Subcutaneous abdominal adipose tissue (tissue), 5 donors: ENCODE measurements at regions not wholly inside any gene's neighbourhood (a gene's known extent, or its start where the extent isn't known, plus 50 kb on each side); places are given as distances from the start of the nearest gene placed in this dataset.

Experiments
- H3K27ac ChIP-seq: one replicate; pipeline ENCODE4 v1.7.0; 2013; ENCODE audit warnings: low read depth, mild to moderate bottlenecking, inconsistent platforms, low read length, moderate library complexity
- H3K27me3 ChIP-seq, 5 donors: one replicate each; pipeline ENCODE4 v1.7.0; 2013; ENCODE audit warnings: low read length in 5 of 5, inconsistent platforms in 1 of 5; ENCODE audit not compliant: control insufficient read depth in 5 of 5, insufficient read depth in 4 of 5
- H3K36me3 ChIP-seq, 5 donors: one replicate each; pipeline ENCODE4 v1.7.0; 2013; ENCODE audit warnings: low read length in 5 of 5; ENCODE audit not compliant: control insufficient read depth in 5 of 5, insufficient read depth in 5 of 5
- H3K4me1 ChIP-seq, 5 donors: one replicate each; pipeline ENCODE4 v1.7.0; 2013; ENCODE audit warnings: low read length in 5 of 5, mild to moderate bottlenecking in 3 of 5, moderate library complexity in 1 of 5; ENCODE audit not compliant: control insufficient read depth in 5 of 5, insufficient read depth in 5 of 5
- H3K4me3 ChIP-seq, 5 donors: one replicate each; pipeline ENCODE4 v1.7.0; 2013; ENCODE audit warnings: low read length in 5 of 5, low read depth in 1 of 5
- H3K9ac ChIP-seq, 5 donors: one replicate each; pipeline ENCODE4 v1.7.0; 2013; ENCODE audit warnings: low read length in 5 of 5, mild to moderate bottlenecking in 4 of 5, moderate library complexity in 3 of 5
- H3K9me3 ChIP-seq, 5 donors: one replicate each; pipeline ENCODE4 v1.7.0; 2013; ENCODE audit warnings: low read length in 5 of 5; ENCODE audit not compliant: control insufficient read depth in 5 of 5
- donor health status: healthy.
- donor health status: healthy.
- donor health status: healthy.
- donor health status: healthy.
- donor health status: healthy.

DNA sequence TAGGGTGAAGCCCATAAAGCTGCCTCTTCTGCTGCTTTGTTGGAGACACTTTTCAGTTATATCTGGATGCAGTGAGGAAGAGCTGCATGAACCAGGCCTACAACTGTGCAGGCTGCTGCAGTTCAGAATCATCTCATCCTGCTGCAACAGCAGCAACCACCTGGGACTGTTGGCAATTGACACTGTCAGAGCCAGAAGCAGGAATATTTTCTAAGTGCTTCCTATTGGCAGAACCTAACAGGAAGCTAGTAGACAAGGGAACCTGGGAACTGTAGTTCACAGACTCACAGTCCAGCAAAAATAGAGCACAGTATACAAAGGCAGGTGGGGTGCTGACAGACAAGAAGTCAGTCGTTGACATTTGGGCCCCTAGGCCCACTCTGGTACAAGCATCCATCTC, 452.9 kb upstream of the SPRED2 start:
- H3K27me3 ChIP-seq = no peaks in the 10 kb centered on the region
- no peak overlapping the region for H3K4me3 ChIP-seq
- H3K9me3 ChIP-seq = peaks cover 0 to 3% (median 3%) of the 10 kb centered on the region in 5 donors
- no peaks in the 10 kb centered on the region for H3K4me1 ChIP-seq
- no peak overlapping the region for H3K27ac ChIP-seq
- no peaks in the 10 kb centered on the region for H3K36me3 ChIP-seq
- H3K9ac ChIP-seq = no peak overlapping the region

DNA sequence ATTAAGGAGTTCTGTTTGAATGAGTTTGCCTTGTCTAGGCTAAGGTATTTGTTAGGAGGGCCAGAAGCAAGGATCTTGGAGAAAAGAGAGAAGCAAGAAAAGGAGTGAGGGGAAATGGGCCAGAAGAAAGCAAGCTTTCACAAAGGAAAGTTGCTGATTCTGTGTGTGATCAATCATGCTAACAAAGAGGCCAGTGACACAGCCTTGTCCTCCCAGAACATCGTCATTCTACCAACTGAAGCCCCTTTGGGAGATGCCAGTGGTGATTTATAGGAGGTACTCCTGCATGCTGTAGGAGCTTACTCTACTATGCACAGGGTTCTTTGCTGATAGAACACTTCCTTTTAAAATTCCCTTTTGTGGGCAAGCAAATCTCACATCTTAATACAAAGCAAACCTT, 449.2 kb upstream of the SPRED2 start:
- no peaks in the 10 kb centered on the region for H3K36me3 ChIP-seq
- H3K4me1 ChIP-seq = peaks cover 0 to 6% (median 0%) of the 10 kb centered on the region in 5 donors
- H3K27ac ChIP-seq = no peak overlapping the region
- H3K9ac ChIP-seq = no peak overlapping the region
- no peaks in the 10 kb centered on the region for H3K27me3 ChIP-seq
- H3K9me3 ChIP-seq = no peaks in the 10 kb centered on the region
- H3K4me3 ChIP-seq = no peak overlapping the region

DNA sequence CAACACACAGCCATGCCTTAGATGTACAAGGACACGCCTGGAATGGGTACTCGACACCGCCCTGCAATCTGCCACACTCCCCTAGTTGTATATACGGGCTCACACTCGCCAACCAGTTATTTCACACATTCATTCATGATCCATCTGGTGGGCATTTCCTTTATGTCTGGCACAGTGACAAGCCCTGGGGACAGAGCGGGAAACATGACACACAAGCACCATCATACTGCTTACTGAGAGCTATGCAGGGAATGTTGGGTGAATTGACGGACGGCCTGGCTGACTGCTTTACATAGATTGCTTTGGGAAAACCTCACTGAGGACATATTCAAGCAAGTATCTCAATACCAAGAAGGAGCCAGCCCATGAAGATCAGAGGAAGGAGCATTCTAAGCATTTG, 448.0 kb upstream of the SPRED2 start:
- no peaks in the 10 kb centered on the region for H3K9me3 ChIP-seq
- no peak overlapping the region for H3K4me3 ChIP-seq
- no peak overlapping the region for H3K9ac ChIP-seq
- H3K4me1 ChIP-seq = peaks cover 0 to 6% (median 0%) of the 10 kb centered on the region in 5 donors
- H3K27me3 ChIP-seq = no peaks in the 10 kb centered on the region
- no peaks in the 10 kb centered on the region for H3K36me3 ChIP-seq
- H3K27ac ChIP-seq = no peak overlapping the region

DNA sequence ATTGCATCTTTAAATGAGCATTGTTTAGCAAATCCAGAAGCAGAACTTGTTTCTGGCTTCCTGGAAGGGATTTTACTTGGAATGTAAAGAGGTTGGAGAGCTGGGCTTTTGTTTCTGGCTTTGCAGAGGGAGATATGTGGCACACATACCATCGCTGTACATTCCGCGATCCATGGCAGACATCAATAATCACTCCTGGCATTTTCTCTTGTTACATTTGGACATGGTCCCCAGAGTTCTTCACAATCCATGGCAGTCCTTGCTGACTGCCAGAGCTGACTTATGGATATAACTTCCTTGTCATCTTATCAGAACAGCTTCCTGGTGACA, 445.6 kb upstream of the SPRED2 start:
- Histone ChIP-seq H3K9ac (no peak overlapping the region), H3K4me1 (peaks cover 0 to 6% (median 0%) of the 10 kb centered on the region in 5 donors), H3K9me3 (no peaks in the 10 kb centered on the region), H3K36me3 (no peaks in the 10 kb centered on the region), H3K27ac (no peak overlapping the region), H3K4me3 (no peak overlapping the region), H3K27me3 (no peaks in the 10 kb centered on the region)

DNA sequence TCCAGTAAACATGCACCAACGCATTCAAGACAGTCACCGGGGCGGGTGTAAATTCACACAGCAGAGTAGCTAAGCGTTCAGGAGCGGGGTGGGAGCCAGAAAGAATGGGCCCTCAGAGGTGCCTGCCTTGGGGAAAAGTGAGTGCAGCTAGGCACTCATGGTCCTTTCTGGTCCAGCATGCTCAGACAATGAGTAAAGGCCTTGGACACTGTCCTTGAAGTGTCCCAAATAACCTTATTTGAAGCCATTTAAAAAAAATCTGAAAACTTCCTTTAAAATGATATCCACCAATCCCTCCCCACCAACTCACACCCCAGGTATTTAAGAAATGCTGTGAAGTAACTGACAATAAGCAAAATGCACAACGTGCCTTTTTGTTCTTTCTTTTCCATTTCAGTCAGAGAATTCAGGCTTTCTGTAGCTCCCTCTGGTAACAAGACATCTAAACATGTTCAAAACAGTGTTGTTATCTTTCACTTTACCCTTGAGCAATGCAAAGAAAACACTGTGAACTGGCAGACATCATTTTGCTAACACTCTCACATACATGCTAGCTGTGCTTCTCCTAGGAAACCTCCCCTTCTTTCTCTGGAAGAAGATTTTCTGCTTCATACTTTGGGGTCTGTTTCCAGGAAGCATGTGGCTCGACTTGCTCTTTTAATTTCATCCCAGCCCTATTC, 445.1 kb upstream of the SPRED2 start:
- no peak overlapping the region for H3K27ac ChIP-seq

DNA sequence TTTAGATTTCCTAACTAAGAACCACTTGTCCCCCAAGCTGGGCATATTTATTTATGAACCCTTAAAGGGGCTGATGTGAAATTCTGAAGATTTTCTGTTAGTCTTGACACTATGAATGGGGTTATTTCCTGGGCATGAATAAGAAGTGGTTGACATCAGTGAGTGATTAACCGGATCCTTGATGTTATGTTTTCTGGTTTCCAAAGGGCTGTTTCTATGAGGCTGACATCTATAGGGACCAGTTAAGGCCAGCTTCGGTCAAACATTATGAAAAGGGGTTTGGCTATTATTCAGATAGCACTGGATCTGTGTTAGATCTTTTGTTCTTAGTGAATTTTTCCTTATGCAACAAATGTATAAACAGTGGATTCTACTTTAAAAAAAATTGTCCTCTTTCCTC, 443.7 kb upstream of the SPRED2 start:
- no peaks in the 10 kb centered on the region for H3K36me3 ChIP-seq
- no peak overlapping the region for H3K4me3 ChIP-seq
- no peak overlapping the region for H3K9ac ChIP-seq
- no peaks in the 10 kb centered on the region for H3K27me3 ChIP-seq
- peaks cover 0 to 6% (median 0%) of the 10 kb centered on the region in 5 donors for H3K4me1 ChIP-seq
- no peak overlapping the region for H3K27ac ChIP-seq
- H3K9me3 ChIP-seq = no peaks in the 10 kb centered on the region

More for the DNA sequence above, 445.1 kb upstream of the SPRED2 start:
- no peaks in the 10 kb centered on the region for H3K36me3 ChIP-seq
- no peak overlapping the region for H3K9ac ChIP-seq
- H3K4me3 ChIP-seq = no peak overlapping the region
- H3K9me3 ChIP-seq = no peaks in the 10 kb centered on the region
- no peaks in the 10 kb centered on the region for H3K27me3 ChIP-seq
- peaks cover 0 to 6% (median 0%) of the 10 kb centered on the region in 5 donors for H3K4me1 ChIP-seq

DNA sequence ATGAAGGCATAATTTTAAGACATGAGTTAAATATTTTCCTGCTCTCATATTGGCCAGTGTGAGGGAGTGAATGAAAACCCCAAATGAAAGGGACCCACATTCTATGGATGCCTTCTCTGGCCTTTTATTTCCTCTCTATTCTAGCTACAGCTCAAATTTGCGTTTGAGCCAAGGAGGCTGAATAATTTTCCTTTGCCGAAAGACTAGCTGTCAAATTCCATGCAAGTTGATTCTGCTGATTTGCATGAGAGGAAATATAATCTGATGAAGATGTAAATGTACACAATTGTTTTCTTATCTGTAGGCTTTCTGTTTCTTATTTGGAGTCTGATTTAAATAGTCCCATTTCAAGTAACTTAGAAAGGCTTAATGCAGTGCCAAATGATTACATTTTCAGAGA, 438.4 kb upstream of the SPRED2 start:
- H3K9ac ChIP-seq = no peak overlapping the region
- H3K36me3 ChIP-seq = no peaks in the 10 kb centered on the region
- peaks cover 0 to 13% (median 3%) of the 10 kb centered on the region in 5 donors for H3K27me3 ChIP-seq
- no peaks in the 10 kb centered on the region for H3K4me1 ChIP-seq
- no peak overlapping the region for H3K27ac ChIP-seq
- no peaks in the 10 kb centered on the region for H3K9me3 ChIP-seq
- no peak overlapping the region for H3K4me3 ChIP-seq

DNA sequence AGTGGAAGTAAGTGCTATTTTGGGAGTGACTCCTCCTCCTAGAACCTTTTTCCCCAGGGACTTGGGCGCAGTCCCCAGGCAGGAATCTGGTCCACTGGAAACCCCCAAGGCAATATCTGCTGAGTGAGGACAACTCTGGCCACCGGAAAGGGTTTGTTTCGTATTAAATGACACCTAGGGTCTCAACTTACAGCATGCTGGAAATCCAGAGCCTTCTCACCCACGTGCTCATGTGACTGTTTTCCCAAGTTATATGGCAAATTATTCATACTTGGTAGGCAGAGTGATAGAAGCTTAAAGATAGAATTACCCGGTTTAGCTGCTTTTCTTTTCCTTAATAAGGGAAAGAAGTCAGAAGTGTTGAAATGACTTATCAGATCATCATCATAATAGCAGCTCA, 436.9 kb upstream of the SPRED2 start:
- no peak overlapping the region for H3K9ac ChIP-seq
- H3K9me3 ChIP-seq = no peaks in the 10 kb centered on the region
- H3K4me3 ChIP-seq = no peak overlapping the region
- H3K27ac ChIP-seq = no peak overlapping the region
- H3K36me3 ChIP-seq = no peaks in the 10 kb centered on the region
- H3K4me1 ChIP-seq = no peaks in the 10 kb centered on the region
- H3K27me3 ChIP-seq = peaks cover 0 to 13% (median 3%) of the 10 kb centered on the region in 5 donors

DNA sequence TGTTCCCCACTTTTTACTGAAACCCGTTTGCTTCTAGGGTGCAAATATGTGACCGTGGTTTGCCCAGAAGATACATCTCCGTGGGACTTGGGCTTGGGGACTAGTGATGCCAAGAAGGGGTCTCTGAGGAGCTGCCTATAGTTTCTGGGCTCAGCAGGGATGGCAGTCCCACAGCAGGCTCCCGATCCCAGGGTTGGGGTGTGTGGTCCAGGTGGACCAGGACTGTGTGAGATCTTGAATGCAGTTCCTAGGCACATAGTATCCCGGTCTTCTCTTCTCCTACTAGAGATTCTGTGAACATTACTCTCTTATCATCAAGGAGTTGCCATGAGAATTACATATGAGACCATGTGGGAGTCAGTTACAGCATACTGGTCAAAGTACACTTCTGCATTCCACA, 435.8 kb upstream of the SPRED2 start:
- H3K9me3 ChIP-seq = no peaks in the 10 kb centered on the region
- peaks cover 0 to 13% (median 3%) of the 10 kb centered on the region in 5 donors for H3K27me3 ChIP-seq
- H3K36me3 ChIP-seq = no peaks in the 10 kb centered on the region
- H3K27ac ChIP-seq = no peak overlapping the region
- no peak overlapping the region for H3K4me3 ChIP-seq
- no peak overlapping the region for H3K9ac ChIP-seq
- H3K4me1 ChIP-seq = no peaks in the 10 kb centered on the region

DNA sequence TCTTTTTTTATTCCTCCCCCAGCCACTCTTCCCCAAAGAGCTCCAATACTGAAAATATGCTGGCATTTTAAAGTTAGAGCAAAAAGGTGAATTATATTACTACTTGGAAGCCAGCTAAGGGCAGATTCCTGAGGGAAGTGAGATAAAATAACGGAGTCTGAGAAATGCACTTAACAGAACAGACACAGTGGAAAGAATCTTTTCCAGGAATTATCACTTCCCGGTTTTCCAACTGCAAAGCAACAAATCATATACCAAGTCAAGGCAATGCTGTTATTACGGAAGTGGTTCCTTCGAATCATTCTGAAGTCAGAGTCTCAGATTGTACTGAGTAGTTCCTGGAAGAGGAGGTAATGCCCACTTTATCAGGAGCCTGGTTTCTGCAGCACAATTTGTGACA, 435.0 kb upstream of the SPRED2 start:
- no peak overlapping the region for H3K9ac ChIP-seq
- no peak overlapping the region for H3K4me3 ChIP-seq
- H3K36me3 ChIP-seq = no peaks in the 10 kb centered on the region
- H3K4me1 ChIP-seq = no peaks in the 10 kb centered on the region
- H3K27ac ChIP-seq = no peak overlapping the region
- H3K27me3 ChIP-seq = peaks cover 0 to 13% (median 3%) of the 10 kb centered on the region in 5 donors
- H3K9me3 ChIP-seq = no peaks in the 10 kb centered on the region
